ENCODE measurements at regions not wholly inside any gene's neighbourhood (a gene's known extent, or its start where the extent isn't known, plus 50 kb on each side); places are given as distances from the start of the nearest gene placed in this dataset.

- Histone ChIP-seq H4K20me1 (replicated peaks in 1 of 2; ENCODE audit: control insufficient read depth in 1 of 2, insufficient read depth in 2 of 2, low read length in 2 of 2) (no peaks in the 10 kb centered on the region), H2AK5ac (ENCODE audit: low read depth, low read length) (no peak overlapping the region), H3K9ac (replicated peaks in 1 of 4; ENCODE audit: extremely low read depth in 1 of 4, low read depth in 3 of 4, low read length in 3 of 4) (no peak overlapping the region), H3K79me1 (ENCODE audit: low read depth, low read length) (no peaks in the 10 kb centered on the region), H3K18ac (ENCODE audit: extremely low read depth, low read length) (no peak overlapping the region), H2BK12ac (ENCODE audit: low read depth, low read length) (no peak overlapping the region), H3K4me2 (ENCODE audit: insufficient read depth in 1 of 2, low read depth in 2 of 2, low read length in 2 of 2) (no peak overlapping the region), H4K91ac (replicated peaks; ENCODE audit: insufficient read length, low read length) (no peak overlapping the region), H3K56ac (replicated peaks; ENCODE audit: insufficient read length, low read depth, low read length) (no peak overlapping the region), H3K23me2 (ENCODE audit: low read depth, low read length) (no peaks in the 10 kb centered on the region), H2AFZ (ENCODE audit: low read length) (no peak overlapping the region), H3K9me3 (ENCODE audit: insufficient read depth in 2 of 2, low read depth in 1 of 2, low read length in 1 of 2) (peaks cover 0 to 11% of the 10 kb centered on the region in 2 experiments; a peak in 3 of 4 replicates), H3K14ac (ENCODE audit: insufficient read length) (no peak overlapping the region), H3K27me3 (replicated peaks in 1 of 4; ENCODE audit: control insufficient read depth in 3 of 4, extremely low read depth in 1 of 4, insufficient read depth in 3 of 4, low read length in 3 of 4) (no peaks in the 10 kb centered on the region), H3K23ac (ENCODE audit: insufficient read length) (no peak overlapping the region), H2BK20ac (ENCODE audit: low read length) (no peak overlapping the region), H3K79me2 (ENCODE audit: control insufficient read depth in 1 of 2, insufficient read depth in 2 of 2, low read length in 2 of 2) (no peaks in the 10 kb centered on the region), H3K36me3 (ENCODE audit: control insufficient read depth in 2 of 4, insufficient read depth in 4 of 4, low read length in 3 of 4) (no peaks in the 10 kb centered on the region), H3K27ac (ENCODE audit: low read depth, low read length) (no peak overlapping the region), H2BK120ac (replicated peaks; ENCODE audit: low read depth, low read length) (no peak overlapping the region), H3K4ac (replicated peaks; ENCODE audit: insufficient read length, low read depth, low read length) (no peak overlapping the region), H4K5ac (ENCODE audit: insufficient read length, low read depth, low read length) (no peak overlapping the region), H3K4me3 (ENCODE audit: extremely low read depth in 1 of 4, insufficient read depth in 2 of 4, low read depth in 3 of 4, low read length in 4 of 4) (no peak overlapping the region), H4K8ac (ENCODE audit: extremely low read depth, insufficient read depth, low read length) (no peak overlapping the region), H3K4me1 (replicated peaks in 1 of 4; ENCODE audit: control insufficient read depth in 3 of 4, insufficient read depth in 4 of 4, low read length in 3 of 4) (no peaks in the 10 kb centered on the region; a peak in 1 of 7 replicates), H2BK5ac (ENCODE audit: low read depth, low read length) (no peak overlapping the region), H2BK15ac (ENCODE audit: low read length) (no peak overlapping the region)
- CTCF ChIA-PET (ENCODE audit: partially characterized antibody) = interaction anchor here (0.6 to 1.1 kb wide), 3 partner anchors 38 to 834 kb away, joined by 3 to 4 read pairs (median 3); no protein-coding TSS in a partner anchor
- FAIRE-seq (no peak), DNase-seq (ENCODE audit: low read depth in 1 of 2, low spot score in 2 of 2) (no peak)
- TF ChIP-seq BRCA1 (IDR thresholded peaks at IDR 0.05; ENCODE audit: low read depth, low read length) (no peak), JUND (IDR thresholded peaks at IDR 0.05; ENCODE audit: low read length) (no peak), TBP (IDR thresholded peaks at IDR 0.05; ENCODE audit: low read depth, low read length) (no peak), HDAC6 (IDR thresholded peaks at IDR 0.05; ENCODE audit: low read depth, low read length) (no peak), CBX8 (IDR thresholded peaks at IDR 0.05; ENCODE audit: borderline replicate concordance, low read depth, low read length) (no peak), CBX5 (IDR thresholded peaks at IDR 0.05; ENCODE audit: low read depth, low read length) (no peak), CHD2 (IDR thresholded peaks at IDR 0.05; ENCODE audit: low read length) (no peak), ATF2 (IDR thresholded peaks at IDR 0.05; ENCODE audit: low read length) (no peak), TEAD4 (IDR thresholded peaks at IDR 0.05; ENCODE audit: low read depth, low read length) (no peak), MAFK (IDR thresholded peaks at IDR 0.05; ENCODE audit: low read depth, low read length) (no peak), MAX (IDR thresholded peaks at IDR 0.05) (no peak), EZH2 (IDR thresholded peaks at IDR 0.05; ENCODE audit: low read depth, low read length, severe bottlenecking) (no peak), KDM1A (IDR thresholded peaks at IDR 0.05; ENCODE audit: borderline replicate concordance, low read length) (no peak)
- WGBS, 2 experiments (ENCODE audit: extremely low coverage in 1 of 2, insufficient coverage in 1 of 2, insufficient read length in 1 of 2, insufficient replicate concordance in 2 of 2, low coverage in 1 of 2, low lambda C conversion rate in 2 of 2, missing lambda C conversion rate in 1 of 2) = 80% methylated on average over 2 of the region's 2 CpGs; no CpG with 5 or more reads in 1 of the 2 experiments
- POLR2A ChIA-PET (ENCODE audit: partially characterized antibody) = no interaction called here
These were observed 130.5 kb upstream of the TTC29 start for GRCh38 chr4:147076179-147076578.
